Hypothalamus (tissue), 51 donors: ENCODE measurements at regions not wholly inside any gene's neighbourhood (a gene's known extent, or its start where the extent isn't known, plus 50 kb on each side); places are given as distances from the start of the nearest gene placed in this dataset.
A peak's percentile ranks its signal among the peaks of the same experiment; 100 is the strongest.

Experiments
- DNase-seq, 51 donors: peaks; one replicate each; lab custom pipeline; 2025; lab: John Stamatoyannopoulos, UW

- no peak for DNase-seq
These were observed 890.3 kb upstream of the ACVR2A start for GRCh38 chr2:146954544-146954943.

DNA sequence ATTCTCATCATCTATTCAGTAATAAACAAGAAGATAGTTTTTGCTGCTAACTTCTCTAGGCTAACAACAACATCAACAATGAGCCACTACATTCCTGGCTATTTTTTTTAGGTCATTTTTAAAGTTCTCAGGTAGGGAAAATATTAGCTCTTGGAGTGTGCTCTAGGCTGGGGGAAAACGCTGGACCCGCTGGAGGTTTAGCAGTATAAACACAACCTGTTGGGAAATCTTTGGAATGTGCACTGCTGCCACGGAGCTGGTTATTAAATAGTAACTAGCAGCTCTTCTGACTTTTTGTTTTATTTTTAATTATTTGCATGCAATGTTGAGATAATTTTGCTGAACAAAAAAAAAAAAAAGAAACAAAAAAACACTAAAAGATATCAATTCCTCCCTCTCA lies 892.1 kb upstream of the ACVR2A start:
- DNase-seq: no peak

GRCh38 chr2:146950911-146951310 lies 893.9 kb upstream of the ACVR2A start:
- no peak for DNase-seq

DNA sequence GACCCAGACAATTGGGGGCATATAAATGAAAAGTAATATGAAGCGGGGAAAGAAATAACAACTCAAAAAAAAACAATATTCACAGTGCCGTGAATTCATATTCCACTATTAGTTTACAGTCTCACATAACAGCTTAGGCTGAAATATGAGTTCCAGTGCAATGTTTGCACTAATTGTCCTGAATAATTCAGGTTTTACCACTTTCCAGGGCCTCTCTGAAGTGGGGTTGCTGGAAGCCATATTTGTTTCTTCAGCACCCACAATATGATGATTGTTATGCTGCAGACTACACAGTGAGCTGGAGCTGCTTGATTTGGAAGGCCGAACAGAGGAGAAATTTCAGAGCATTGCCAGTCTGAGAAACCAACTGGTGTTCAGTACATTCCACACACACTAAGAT lies 894.5 kb upstream of the ACVR2A start:
- no peak for DNase-seq

- DNase-seq: no peak
These were observed 895.4 kb upstream of the ACVR2A start for GRCh38 chr2:146949400-146949799.

GRCh38 chr2:146944601-146945000 lies 900.2 kb upstream of the ACVR2A start:
- DNase-seq: no peak

GRCh38 chr2:146939991-146940685 lies 904.7 kb upstream of the ACVR2A start:
- no peak for DNase-seq

DNA sequence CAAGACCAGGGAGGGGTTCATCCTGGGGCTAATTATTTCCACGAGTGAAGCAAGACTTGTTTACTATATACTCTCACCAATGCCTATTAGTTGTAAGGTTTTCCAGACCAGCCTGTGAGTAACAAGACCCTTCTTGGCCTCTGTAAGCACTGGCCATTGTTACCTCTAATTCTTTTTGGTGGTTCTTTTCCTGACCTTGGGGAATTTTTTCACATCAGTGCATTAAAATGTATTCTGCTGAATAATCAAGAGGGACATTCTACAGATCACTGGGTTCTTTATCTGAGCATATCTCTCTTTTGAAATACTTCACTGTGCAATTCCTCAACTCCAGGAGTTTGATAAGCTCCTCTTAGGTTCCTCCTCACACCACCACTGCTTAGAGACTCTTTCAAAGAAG lies 909.9 kb upstream of the ACVR2A start:
- no peak for DNase-seq

DNA sequence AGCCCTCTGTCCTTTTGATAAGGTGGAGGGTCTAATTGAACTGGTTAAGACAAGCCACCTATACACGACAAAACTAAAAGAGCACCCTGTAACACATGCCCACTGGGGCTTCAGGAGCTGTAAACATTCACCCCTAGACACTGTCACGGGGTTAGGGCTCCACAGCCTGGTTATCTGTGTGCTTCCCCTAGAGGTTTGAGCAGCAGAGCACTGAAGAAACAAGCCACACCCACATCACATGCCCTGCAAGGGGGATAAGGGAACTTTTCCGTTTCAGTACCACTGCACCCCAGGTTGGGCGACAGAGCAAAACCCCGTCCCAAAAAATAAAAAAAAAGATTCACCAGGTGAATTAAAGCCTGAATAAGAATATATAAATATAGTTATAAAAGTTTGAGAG lies 913.7 kb upstream of the ACVR2A start:
- no peak for DNase-seq

DNA sequence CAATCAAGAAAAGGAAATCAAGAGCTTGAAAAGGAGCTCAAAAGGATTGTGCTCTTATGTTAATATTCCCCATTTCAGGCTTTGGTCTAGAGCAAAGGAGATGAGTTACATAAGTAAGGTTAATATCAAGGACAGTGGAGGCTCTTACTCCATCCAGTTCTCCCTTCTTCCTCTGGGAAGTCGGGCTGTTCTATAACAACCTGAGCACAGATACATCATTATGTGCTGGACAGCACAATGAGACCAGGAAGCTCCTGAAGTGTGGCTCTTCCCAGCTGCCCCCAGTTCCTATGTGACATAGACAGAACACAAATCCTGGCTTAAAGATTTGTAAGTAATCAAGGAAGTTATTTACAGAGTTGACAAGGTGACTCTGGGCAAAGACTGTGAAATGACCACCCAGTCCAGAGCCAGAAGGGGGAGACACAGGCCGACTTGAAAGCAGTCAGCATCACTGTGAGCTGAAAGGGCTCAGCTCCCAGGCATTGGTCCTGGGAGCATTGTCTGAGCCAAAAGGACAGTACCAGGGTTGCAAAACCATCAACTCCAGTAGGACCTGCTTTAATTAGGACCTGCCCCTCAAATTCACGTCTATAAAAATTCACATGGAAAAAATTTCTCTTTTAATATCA lies 917.6 kb upstream of the ACVR2A start:
- peak in 34 of 51 donors; percentile 0 to 64 (median 20) for DNase-seq

- DNase-seq: no peak
These were observed 926.5 kb upstream of the ACVR2A start for GRCh38 chr2:146918280-146918679.

GRCh38 chr2:146917431-146918042 lies 927.3 kb upstream of the ACVR2A start:
- DNase-seq: no peak

DNA sequence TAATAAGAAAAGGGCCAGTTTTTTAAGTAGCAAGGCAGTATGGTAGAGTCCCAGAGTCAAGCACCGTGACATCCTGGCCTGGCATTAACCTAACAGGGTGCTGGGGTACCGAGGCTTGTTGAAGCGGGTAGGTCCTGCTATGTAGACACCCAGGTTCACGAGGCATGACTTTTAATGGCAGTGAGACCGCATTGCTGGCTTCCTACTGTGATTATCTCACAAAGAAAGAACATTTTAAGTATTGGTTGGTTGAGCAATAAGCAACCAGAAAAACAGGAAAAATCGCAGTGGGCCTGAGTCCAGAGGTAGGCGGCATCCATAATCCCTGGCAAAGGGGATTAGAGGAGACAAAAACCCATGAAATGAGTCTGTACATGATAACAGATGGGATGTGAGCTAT lies 927.9 kb upstream of the ACVR2A start:
- DNase-seq: no peak

GRCh38 chr2:146913476-146913875 lies 931.4 kb upstream of the ACVR2A start:
- no peak for DNase-seq

GRCh38 chr2:146912536-146912935 lies 932.3 kb upstream of the ACVR2A start:
- DNase-seq: no peak

DNA sequence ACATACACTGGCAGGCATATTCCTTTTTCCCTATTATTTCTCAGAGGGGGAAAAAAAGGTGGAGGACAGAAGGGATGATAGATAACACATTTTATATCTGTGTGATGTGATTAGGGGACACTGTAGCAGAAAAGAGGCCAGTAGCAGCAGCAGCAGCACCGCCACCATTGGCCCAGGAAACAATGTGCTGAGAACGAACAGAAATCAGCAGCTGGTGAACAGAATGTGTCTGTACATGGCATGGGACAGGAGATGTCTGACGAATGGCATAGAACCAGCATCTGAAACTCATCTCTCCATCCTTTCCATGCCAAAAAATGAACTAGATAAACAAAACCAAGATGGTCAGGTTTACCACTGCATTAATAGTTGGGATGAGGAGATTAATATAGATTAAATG lies 936.1 kb upstream of the ACVR2A start:
- no peak for DNase-seq

DNA sequence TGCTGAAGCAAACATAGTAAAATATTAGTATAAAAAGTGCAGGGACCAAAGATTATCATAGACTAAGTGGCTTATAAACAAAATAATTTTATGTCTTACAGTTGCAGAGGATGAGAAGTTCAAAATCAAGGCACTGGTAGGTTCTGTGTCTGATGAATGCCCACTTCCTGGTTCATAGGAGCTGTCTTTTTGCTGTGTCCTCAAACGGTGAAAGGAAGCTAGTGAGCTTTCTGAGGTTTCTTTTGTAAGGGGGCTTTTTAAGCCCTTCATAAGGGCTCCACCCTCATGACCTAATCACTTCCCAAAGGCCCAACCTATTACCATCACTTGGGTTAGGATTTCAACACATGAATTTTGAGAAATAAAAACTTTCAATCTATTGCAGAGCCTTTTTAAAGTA lies 946.7 kb upstream of the ACVR2A start:
- DNase-seq: no peak

DNA sequence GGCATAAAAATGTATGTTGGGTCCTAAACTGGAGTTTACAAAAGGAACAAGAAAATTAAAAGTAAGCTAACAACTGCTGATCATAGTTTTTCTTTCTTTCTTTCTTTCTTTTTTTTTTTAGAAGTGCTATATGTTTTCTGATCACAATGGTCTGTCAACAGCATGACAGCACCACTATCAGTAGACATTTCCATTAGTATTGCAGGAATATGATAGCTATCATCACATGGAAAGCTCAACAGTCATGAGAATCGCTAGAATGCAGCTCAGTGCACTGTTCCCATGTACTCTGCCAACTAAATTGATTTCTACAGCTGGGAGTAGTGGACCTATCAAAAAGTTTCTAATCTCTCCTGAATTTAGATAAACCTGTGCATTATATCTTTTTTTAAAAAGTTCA lies 950.3 kb upstream of the ACVR2A start:
- no peak for DNase-seq

DNA sequence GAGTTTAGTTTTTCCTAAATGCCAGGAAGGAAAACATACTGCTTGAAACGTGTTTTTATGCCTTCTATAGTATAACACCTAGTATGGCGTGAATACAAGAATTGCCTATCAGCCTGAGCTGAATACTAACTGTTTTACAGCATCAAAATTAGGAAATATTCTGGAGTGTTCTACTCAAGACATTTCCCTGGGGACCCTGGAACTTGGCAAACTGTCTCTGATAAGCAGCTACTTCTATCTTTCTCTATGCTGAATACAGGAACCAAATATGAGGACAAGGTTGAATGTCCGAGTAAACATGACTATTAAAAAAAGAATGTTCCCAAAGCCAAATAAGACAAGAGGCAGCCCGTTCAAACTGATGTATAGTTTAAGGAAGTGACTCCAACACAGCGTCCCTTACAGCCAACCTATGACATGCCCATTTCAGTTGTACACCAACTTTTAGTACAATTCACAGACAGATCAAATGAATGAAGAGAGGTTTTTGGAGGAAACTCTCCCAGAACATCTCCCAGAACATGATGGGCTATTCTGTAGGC lies 951.3 kb upstream of the ACVR2A start:
- DNase-seq: no peak

DNA sequence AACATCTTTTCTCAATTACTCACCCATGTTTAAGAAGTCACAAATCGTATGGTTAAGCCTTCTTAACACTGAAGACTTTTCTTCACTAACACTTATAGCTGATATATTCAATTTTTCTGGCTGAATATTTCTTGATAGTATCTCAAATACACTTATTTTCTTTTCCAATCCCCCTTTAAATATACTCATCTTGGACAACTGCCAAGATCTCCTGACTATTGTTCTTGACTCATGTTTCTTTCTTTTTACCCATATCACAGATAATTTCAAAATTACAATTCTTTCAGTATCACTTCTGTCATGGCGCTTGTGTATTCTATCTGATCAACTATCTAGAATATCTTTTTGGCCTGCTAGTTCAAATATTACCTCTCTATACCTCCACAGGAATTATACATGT lies 954.3 kb upstream of the ACVR2A start:
- DNase-seq: no peak

- no peak for DNase-seq
These were observed 964.9 kb upstream of the ACVR2A start for GRCh38 chr2:146879882-146880281.

GRCh38 chr2:146874260-146874658 lies 970.6 kb upstream of the ACVR2A start:
- DNase-seq: no peak
